RWPE2 (cell line): ENCODE measurements at regions not wholly inside any gene's neighbourhood (a gene's known extent, or its start where the extent isn't known, plus 50 kb on each side); places are given as distances from the start of the nearest gene placed in this dataset.

ENCODE experiments used
- ATAC-seq: fragments of 200-7000 bp; cut with Tn5 transposase; 3 replicates; pipeline ENCODE4 v1.9.1; 2021; ENCODE audit warnings: low read depth
- DNase-seq: peaks from one replicate; pipeline ENCODE4 v3.0.0-alpha.2; 2020; ENCODE audit warnings: low spot score
- H3K27ac ChIP-seq: fragments of 450-650 bp; 2 replicates; pipeline ENCODE4 v1.5.1; 2017; ENCODE audit warnings: mild to moderate bottlenecking; ENCODE audit not compliant: poor library complexity, severe bottlenecking
- H3K27me3 ChIP-seq: fragments of 250-450 bp; sonication (Bioruptor Pico); 2 replicates; pipeline ENCODE4 v1.5.1; 2021; ENCODE audit warnings: mild to moderate bottlenecking, moderate library complexity; ENCODE audit not compliant: insufficient read depth, poor library complexity, severe bottlenecking
- H3K36me3 ChIP-seq: fragments of 250-450 bp; sonication (Bioruptor Pico); 2 replicates; pipeline ENCODE4 v1.5.1; 2020; ENCODE audit warnings: low read depth, mild to moderate bottlenecking, moderate library complexity
- H3K4me1 ChIP-seq: fragments of 250-450 bp; sonication (Bioruptor Pico); 2 replicates; pipeline ENCODE4 v1.5.1; 2021; ENCODE audit warnings: mild to moderate bottlenecking, moderate library complexity; ENCODE audit not compliant: insufficient read depth, poor library complexity, severe bottlenecking
- H3K4me3 ChIP-seq: fragments of 250-450 bp; sonication (Bioruptor Pico); 2 replicates; pipeline ENCODE4 v1.5.1; 2021; ENCODE audit warnings: mild to moderate bottlenecking, moderate library complexity; ENCODE audit not compliant: severe bottlenecking
- H3K9me3 ChIP-seq: fragments of 250-450 bp; sonication (Bioruptor Pico); 2 replicates; pipeline ENCODE4 v1.5.1; 2021; ENCODE audit warnings: mild to moderate bottlenecking, moderate library complexity; ENCODE audit not compliant: severe bottlenecking
- CTCF ChIP-seq: fragments of 450-650 bp; IDR thresholded peaks from one replicate; pipeline ENCODE4 v1.5.1; 2017; ENCODE audit warnings: mild to moderate bottlenecking, moderate library complexity; ENCODE audit not compliant: poor library complexity, severe bottlenecking

DNA sequence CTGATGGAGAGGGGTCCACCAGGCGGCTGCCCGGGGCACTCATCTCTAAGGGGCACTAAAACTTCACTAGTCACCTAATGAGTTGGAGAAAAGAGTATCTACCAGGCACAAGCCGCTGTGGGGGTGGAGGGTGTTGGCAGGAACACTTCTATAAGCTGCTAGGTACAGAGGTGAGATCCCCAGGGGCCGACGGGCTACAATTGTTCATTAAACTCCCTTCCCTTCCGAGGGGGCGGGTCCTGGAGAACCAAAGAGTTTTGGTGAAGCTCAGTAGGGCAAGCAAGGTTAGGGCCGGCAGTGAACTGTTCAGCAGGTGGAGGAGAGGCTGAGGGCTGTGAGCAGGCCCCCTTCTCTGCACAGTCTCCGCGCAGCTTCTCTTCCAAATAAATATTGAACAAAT is 78.7 kb upstream of the ARAP3 start:
- H3K9me3 ChIP-seq, result no peaks in the 10 kb centered on the region
- H3K27ac ChIP-seq, result no peak overlapping the region
- no peaks in the 10 kb centered on the region for H3K4me1 ChIP-seq
- ATAC-seq, result no peak
- no peak overlapping the region for H3K4me3 ChIP-seq
- H3K36me3 ChIP-seq, result no peaks in the 10 kb centered on the region
- no peak for TF ChIP-seq CTCF
- DNase-seq, result no peak
- H3K27me3 ChIP-seq, result peaks cover 15% of the 10 kb centered on the region

- H3K36me3 ChIP-seq, result no peaks in the 10 kb centered on the region
- DNase-seq (no peak), ATAC-seq (no peak)
- peaks cover 15% of the 10 kb centered on the region for H3K27me3 ChIP-seq
- H3K4me3 ChIP-seq, result no peak overlapping the region
- H3K9me3 ChIP-seq, result no peaks in the 10 kb centered on the region
- H3K4me1 ChIP-seq, result no peaks in the 10 kb centered on the region
- TF ChIP-seq CTCF, result no peak
- H3K27ac ChIP-seq, result no peak overlapping the region
Measured at GRCh38 chr5:141760193-141760592, 78.2 kb upstream of the ARAP3 start.

GRCh38 chr5:141758310-141758998 is 76.4 kb upstream of the ARAP3 start:
- ATAC-seq (no peak), DNase-seq (no peak)
- no peaks in the 10 kb centered on the region for H3K9me3 ChIP-seq
- no peaks in the 10 kb centered on the region for H3K36me3 ChIP-seq
- peaks cover 22% of the 10 kb centered on the region for H3K27me3 ChIP-seq
- TF ChIP-seq CTCF, result no peak
- no peaks in the 10 kb centered on the region for H3K4me1 ChIP-seq
- H3K27ac ChIP-seq, result no peak overlapping the region
- H3K4me3 ChIP-seq, result no peak overlapping the region

DNA sequence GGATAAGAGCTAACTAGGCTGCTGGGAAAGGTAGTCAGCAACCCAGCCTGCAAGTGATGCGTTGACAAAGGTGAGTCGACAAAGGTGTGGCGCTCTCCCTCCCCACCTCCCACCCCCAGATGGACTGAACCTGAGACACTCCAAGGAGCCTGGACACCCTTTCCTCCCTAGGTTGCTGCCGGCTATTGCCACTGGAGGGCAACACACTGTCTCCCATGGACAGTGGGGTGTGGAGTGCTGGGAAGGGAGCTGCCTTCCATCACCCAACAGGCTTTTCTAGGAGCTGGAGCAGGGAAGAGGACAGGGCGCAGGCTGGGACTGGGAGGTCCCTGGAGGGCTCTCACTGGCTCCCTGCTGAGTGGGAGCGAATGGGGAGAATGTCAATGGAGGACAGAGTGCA is 75.4 kb upstream of the ARAP3 start:
- DNase-seq, result no peak
- Histone ChIP-seq H3K9me3 (no peaks in the 10 kb centered on the region), H3K4me3 (no peak overlapping the region), H3K36me3 (no peaks in the 10 kb centered on the region), H3K27me3 (peaks cover 28% of the 10 kb centered on the region), H3K4me1 (no peaks in the 10 kb centered on the region), H3K27ac (no peak overlapping the region)
- TF ChIP-seq CTCF, result peak; percentile 63
- peak; percentile 82 for ATAC-seq

GRCh38 chr5:141756196-141756595 is 74.2 kb upstream of the ARAP3 start:
- Histone ChIP-seq H3K4me1 (no peaks in the 10 kb centered on the region), H3K27me3 (peaks cover 33% of the 10 kb centered on the region), H3K9me3 (no peaks in the 10 kb centered on the region), H3K27ac (no peak overlapping the region), H3K36me3 (no peaks in the 10 kb centered on the region), H3K4me3 (no peak overlapping the region)
- ATAC-seq (no peak), DNase-seq (no peak)
- no peak for TF ChIP-seq CTCF
